ENCODE measurements at regions not wholly inside any gene's neighbourhood (a gene's known extent, or its start where the extent isn't known, plus 50 kb on each side); places are given as distances from the start of the nearest gene placed in this dataset.

- TF ChIP-seq, protein P1, sequence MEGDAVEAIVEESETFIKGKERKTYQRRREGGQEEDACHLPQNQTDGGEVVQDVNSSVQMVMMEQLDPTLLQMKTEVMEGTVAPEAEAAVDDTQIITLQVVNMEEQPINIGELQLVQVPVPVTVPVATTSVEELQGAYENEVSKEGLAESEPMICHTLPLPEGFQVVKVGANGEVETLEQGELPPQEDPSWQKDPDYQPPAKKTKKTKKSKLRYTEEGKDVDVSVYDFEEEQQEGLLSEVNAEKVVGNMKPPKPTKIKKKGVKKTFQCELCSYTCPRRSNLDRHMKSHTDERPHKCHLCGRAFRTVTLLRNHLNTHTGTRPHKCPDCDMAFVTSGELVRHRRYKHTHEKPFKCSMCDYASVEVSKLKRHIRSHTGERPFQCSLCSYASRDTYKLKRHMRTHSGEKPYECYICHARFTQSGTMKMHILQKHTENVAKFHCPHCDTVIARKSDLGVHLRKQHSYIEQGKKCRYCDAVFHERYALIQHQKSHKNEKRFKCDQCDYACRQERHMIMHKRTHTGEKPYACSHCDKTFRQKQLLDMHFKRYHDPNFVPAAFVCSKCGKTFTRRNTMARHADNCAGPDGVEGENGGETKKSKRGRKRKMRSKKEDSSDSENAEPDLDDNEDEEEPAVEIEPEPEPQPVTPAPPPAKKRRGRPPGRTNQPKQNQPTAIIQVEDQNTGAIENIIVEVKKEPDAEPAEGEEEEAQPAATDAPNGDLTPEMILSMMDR (IDR thresholded peaks at IDR 0.05; ENCODE audit: insufficient read depth, low read length) = no peak
- no peak for DNase-seq (ENCODE audit: low read depth)
- H3K4me3 ChIP-seq (ENCODE audit: low read depth, low read length) = no peak overlapping the region
Observed at GRCh38 chr2:23256643-23257042, 128.3 kb upstream of the KLHL29 start.

GRCh38 chr2:23260621-23261020, 124.4 kb upstream of the KLHL29 start:
- no peak overlapping the region for H3K4me3 ChIP-seq (ENCODE audit: low read depth, low read length)
- TF ChIP-seq, protein P1 (IDR thresholded peaks at IDR 0.05; ENCODE audit: insufficient read depth, low read length) = no peak
- DNase-seq (ENCODE audit: low read depth) = no peak

DNA sequence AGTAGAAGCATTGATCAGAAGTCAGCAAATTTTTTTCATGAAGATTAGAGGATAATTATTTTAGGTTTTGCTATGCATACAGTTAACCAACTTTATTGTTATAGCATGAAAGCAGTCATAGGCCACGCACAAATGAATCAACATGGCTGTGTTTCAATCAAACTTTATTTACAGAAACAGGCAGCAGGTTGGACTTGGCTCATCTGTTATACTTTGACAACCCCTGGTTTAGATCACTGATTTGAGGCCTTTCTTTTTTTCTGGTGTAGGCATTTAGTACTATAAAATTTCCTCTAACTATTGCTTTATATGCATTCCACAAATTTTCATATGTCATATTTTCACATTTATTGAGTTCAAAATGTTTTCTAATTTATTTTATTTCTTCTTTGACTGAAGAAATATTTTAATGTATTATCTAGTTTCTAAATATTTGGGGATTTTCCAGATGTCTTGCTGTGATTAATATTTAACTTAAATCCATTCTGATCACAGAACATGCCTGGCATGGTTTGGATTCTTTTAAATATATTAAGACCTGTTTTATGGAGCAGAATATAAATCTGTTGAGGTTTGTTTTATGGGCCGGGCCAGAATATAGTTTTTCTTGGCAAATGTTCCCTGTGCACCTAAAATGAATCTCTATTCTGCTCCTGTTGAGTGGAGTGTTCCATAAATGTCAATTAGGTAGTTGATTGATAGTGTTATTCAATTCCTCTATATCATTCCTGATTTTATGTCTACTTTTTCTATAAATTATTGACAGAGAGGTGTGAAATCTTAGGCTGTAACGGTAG, 116.3 kb upstream of the KLHL29 start:
- no peak overlapping the region for H3K4me3 ChIP-seq (ENCODE audit: low read depth, low read length)
- no peak for DNase-seq (ENCODE audit: low read depth)
- TF ChIP-seq, protein P1 (IDR thresholded peaks at IDR 0.05; ENCODE audit: insufficient read depth, low read length) = no peak

GRCh38 chr2:23269747-23270146, 115.2 kb upstream of the KLHL29 start:
- no peak overlapping the region for H3K4me3 ChIP-seq (ENCODE audit: low read depth, low read length)
- TF ChIP-seq, protein P1 (IDR thresholded peaks at IDR 0.05; ENCODE audit: insufficient read depth, low read length) = no peak
- no peak for DNase-seq (ENCODE audit: low read depth)

DNA sequence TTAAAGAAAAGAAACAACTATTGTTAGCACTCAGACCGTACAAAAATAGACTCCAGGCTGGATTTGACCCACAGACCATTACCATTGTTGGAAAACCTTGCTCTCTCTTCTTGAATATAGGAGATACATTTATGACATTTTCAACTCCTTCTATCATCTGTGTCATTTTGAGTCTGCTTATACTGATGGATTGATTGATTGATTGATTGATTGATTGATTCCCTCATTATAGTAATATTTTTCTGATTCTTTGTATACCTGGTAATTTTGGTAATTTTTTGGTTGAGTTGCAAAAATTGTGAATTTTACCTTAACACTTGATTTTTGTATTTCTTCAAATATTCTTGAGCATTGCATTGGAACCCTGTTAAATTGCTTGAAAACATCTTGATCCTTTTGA, 114.2 kb upstream of the KLHL29 start:
- DNase-seq (ENCODE audit: low read depth) = no peak
- TF ChIP-seq, protein P1 (IDR thresholded peaks at IDR 0.05; ENCODE audit: insufficient read depth, low read length) = no peak
- H3K4me3 ChIP-seq (ENCODE audit: low read depth, low read length) = no peak overlapping the region

DNA sequence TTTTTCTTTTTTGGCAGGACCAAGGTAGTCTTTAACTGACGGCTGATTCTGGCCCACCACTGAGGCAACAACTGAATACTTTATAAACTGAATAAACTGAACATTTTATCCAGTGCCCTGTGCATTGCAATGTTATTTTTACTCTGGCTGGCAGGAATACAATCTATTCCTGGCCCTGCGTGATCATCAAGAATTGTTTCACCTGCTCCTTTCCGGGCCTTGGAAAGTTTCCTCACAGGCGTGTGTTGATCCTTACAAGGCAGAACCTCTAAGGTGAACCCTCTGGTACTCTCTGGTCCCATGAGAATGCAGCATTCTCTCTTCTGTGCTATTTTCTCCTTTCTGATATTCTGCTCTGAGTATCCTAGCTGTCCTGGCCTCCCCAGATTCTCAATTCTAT, 113.7 kb upstream of the KLHL29 start:
- TF ChIP-seq, protein P1 (IDR thresholded peaks at IDR 0.05; ENCODE audit: insufficient read depth, low read length) = no peak
- DNase-seq (ENCODE audit: low read depth) = no peak
- no peak overlapping the region for H3K4me3 ChIP-seq (ENCODE audit: low read depth, low read length)

DNA sequence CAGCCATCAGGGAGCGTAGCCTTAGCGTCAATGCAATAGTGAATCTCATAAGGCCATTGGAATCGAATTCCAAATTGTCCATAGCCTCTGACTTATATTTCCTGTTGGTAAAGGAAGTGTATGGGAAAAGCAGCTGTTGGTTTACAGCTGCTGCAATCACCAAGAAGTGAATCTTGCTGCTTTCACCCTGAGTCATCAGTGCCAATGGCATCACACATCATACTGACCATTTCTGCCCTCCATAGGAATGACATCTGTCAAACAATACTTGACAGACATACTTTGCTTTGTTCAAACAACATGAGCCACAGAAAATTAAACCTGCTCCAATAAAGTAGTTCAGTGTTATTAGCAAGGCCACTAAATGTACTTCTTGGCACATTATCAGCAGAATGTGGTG, 111.2 kb upstream of the KLHL29 start:
- no peak for DNase-seq (ENCODE audit: low read depth)

More for the DNA sequence above, 111.2 kb upstream of the KLHL29 start:
- no peak overlapping the region for H3K4me3 ChIP-seq (ENCODE audit: low read depth, low read length)
- TF ChIP-seq, protein P1 (IDR thresholded peaks at IDR 0.05; ENCODE audit: insufficient read depth, low read length) = no peak

Data from fibroblast of the aortic adventitia (primary cell).